GM18498 (cell line): ENCODE measurements at regions not wholly inside any gene's neighbourhood (a gene's known extent, or its start where the extent isn't known, plus 50 kb on each side); places are given as distances from the start of the nearest gene placed in this dataset.
"Not testable (repeated sequence)": the region's sequence is repeated elsewhere in the genome, so short reads cannot be mapped to it uniquely, and the experiment has no call there.

ENCODE experiments used
- ATAC-seq: cut with Tn5 transposase; IDR thresholded peaks from one replicate; pipeline ENCODE4 v1.9.1; 2021; ENCODE audit warnings: mild to moderate bottlenecking, moderate library complexity; ENCODE audit not compliant: unreplicated experiment

DNA sequence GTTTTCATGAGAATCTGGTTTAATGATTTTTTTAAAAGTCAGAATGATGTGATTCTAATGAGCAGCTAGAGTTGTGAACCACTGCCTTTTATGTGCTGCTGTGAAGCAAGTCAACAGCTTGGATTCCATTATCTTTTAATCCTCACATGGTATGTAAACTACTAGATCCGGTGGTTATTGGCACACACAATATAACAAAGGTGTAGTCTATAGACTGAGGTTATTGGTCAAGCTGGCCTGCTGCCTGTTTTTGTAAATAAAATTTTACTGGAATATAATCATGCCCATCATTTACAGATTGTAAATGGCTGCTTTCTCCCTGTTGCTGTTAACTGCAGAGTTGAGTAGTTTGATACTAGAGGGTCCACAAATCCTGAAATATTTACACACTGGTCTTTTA lies 103.1 kb downstream of the OTOL1 start:
- ATAC-seq, result no peak

DNA sequence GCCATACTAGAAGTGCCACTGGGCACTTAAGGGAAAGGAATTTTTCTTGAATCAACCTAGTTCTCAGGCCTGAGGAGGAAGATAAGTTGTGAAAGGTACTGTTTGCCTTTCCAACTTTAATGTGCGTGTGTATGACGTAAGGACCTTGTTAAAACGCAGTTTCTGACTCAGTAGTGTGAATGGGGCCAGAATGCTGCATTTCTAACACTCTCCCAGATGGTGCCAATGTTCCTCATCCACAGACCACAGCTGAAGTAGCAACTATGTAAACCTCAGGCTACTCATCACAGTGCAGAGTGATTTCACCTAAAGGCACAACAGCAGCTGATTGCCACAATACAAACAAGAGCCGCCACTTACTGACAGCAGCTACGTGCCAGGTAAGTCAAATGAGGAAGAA lies 103.6 kb downstream of the OTOL1 start:
- ATAC-seq, result no peak

DNA sequence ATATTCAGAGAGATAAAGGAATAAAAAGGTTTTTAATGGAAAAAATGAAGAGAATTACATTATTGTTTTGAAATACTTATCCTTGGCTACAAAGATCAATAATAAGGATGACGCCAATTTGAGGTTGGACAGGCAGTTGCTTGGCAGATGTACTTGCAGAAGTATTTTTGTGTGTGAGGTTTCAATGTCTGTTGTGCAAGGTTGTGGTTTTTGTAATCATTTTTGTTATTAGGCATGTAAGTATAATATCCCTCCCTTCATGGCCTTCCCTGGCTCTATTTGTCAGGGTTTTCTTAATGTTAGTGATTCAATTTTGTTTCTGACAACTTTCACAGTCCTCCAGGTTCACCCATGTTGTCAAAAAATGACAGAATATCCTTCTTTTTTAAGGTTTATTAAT lies 105.9 kb downstream of the OTOL1 start:
- ATAC-seq, result no peak

DNA sequence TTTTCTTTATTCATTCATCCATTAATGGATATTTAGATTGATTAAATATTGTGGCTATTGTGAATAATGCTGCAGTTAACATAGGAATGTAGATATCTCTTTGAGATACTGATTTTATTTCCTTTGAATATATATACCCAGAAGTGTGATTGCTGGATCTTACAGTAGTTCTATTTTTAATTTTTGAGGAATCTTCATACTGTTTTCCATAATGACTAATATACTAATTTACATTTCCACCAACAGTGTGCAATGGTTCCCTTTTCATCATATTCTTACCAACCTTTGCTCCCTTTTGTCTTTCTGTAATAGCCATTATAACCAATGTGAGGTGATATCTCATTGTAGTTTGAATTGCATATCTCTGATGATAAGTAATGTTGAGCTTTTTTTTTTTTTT lies 106.3 kb downstream of the OTOL1 start:
- no peak for ATAC-seq

- no peak for ATAC-seq
Observed at GRCh38 chr3:161607056-161607455, 110.4 kb downstream of the OTOL1 start.

- ATAC-seq, result no peak
Observed at GRCh38 chr3:161619351-161619750, 122.7 kb downstream of the OTOL1 start.

- ATAC-seq, result no peak
Observed at GRCh38 chr3:161630794-161631193, 134.2 kb downstream of the OTOL1 start.

DNA sequence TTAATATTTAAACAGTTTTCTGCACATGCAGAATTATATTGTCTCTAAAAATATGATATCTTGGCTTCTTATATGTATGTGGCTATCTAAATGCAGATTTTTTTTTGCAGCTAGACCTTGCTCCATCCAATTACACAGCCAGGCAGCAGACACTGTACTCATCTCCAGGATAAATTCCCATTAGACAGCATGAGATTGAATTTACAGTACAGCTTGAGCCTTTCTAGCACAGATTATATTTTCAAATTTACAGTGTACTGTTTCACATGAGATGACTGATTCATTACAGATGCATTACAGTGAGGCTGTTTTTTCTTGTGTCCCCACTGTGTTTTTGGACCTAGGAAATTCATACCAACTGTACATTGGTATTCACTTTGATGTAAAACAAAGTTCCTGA lies 134.9 kb downstream of the OTOL1 start:
- no peak for ATAC-seq

DNA sequence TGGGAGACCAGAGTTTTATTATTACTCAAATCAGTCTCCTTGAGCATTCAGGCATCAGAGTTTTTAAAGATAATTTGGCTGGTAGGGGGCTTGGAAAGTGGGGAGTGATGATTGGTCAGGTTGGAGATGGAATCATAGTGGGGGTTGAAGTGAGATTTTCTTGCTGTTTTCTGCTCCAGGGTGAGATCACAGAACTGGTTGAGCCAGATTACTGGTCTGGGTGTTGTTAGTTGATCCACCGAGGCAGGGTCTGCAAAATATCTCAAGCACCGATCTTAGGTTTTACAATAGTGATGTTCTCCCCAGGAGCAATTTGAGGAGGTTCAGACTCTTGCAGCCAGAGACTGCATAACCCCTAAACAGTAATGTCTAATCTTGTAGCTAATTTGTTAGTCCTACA lies 141.0 kb downstream of the OTOL1 start:
- ATAC-seq, result no peak

DNA sequence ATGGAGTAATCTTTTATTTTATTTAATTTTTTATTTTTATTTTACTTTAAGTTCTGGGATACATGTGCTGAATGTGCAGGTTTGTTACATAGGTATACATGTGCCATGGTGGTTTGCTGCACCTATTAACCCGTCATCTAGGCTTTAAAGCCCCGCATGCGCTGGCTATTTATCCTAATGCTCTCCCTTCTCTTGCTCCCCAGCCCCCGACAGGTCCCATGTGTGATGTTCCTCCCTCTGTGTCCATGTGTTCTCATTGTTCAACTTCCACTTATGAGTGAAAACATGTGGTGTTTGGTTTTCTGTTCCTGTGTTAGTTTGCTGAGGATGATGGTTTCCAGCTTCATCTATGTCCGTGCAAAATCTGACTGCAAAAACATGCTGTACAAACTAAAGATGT lies 142.5 kb downstream of the OTOL1 start:
- not testable (repeated sequence) for ATAC-seq

- ATAC-seq, result no peak
Observed at GRCh38 chr3:161640181-161640580, 143.6 kb downstream of the OTOL1 start.

GRCh38 chr3:161641287-161641686 lies 144.7 kb downstream of the OTOL1 start:
- no peak for ATAC-seq

- ATAC-seq, result no peak
Observed at GRCh38 chr3:161644891-161645635, 148.5 kb downstream of the OTOL1 start.

DNA sequence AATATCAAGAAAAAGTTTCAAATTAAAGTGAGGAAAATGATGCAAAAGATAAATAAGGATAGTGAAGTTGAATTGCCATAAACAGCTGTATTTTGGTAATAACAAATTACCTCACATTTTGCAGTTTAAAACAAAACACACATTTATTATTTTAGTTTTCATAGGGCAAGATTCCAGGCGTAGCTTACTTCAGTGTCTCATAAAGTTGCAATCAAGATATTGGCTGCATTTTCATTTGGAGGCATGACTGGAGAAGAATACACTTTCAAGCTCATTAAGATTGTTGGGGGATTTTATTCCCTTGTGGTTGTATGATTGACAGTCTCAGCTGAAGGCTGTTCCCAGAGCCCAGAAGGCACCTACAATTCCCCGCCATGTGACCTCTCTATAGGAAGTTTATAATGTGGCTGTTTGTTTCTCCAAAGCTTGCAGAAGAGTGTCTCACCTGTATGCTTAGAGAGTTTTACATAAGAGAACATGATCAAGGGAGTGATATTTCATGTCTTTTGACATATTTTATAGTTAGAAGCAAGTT lies 151.4 kb downstream of the OTOL1 start:
- no peak for ATAC-seq

DNA sequence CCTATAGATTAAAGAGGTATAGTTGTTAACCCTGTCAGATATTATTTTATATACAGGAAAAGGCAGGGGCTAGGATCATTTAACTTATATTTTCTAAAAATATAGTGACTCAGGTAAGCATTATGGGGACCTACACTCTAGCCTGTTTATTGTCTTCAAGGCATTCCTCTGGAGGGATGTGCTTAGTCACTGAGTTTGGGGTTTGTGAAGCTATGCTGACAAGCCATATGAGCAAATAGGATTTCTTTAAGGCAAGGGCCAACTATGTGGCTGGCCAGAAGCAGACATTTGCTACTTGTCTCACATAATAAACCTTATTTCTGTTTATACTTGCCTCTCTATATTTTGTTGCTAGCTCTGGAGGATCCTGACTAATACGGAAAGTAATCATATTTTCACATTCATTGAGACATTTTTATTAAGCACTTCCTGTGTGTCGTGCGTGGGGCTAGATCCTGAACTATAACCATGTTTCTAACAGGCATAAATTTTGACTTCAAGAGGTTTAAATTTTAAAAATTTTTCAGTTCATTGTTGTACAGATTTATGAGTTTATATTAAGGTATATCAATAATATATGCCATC lies 153.4 kb downstream of the OTOL1 start:
- no peak for ATAC-seq

- ATAC-seq, result no peak
Observed at GRCh38 chr3:161657786-161658185, 161.2 kb downstream of the OTOL1 start.

- no peak for ATAC-seq
Observed at GRCh38 chr3:161671141-161671540, 174.5 kb downstream of the OTOL1 start.

- no peak for ATAC-seq
Observed at GRCh38 chr3:161672478-161672877, 175.9 kb downstream of the OTOL1 start.

DNA sequence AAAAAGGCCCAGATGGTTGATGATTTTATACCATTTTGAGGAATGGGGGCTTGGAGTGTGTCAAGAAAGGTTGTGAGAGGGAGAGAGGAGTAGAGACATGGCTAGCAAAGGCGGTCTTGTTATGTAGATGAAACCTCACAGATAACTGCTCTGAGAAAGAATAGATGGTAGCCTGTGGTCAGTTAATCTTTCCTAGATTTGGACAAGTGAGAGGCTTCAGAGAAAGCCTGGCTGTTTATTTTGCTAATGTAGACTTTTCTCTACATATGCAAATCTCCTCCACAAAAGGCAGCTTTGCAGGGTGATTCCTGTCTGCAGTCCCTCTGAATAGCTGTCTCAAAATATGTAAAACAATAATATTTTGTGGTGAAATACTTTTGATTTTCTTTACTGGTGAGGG lies 177.3 kb downstream of the OTOL1 start:
- ATAC-seq, result no peak

GRCh38 chr3:161674402-161674801 lies 177.8 kb downstream of the OTOL1 start:
- ATAC-seq, result no peak

DNA sequence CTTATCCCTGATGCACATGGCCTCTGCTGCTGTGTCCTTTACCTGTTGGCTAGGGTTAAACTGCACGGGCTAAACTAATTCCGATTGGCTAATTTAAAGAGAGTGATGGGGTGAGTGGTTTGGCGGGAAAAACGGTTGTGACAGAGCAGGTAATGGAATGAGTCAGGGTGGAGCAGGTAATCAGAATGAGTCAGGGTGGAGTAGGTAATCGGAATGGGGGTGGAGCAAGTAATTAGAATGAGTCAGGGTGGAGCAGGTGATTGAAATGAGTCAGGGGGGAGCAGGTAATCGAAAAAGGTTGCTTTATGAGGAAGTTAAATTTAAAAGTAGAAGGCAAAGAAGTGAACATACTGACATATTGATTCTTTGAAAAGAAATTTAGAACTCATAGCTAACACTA lies 185.2 kb downstream of the OTOL1 start:
- ATAC-seq, result not testable (repeated sequence)

GRCh38 chr3:161682715-161683114 lies 186.1 kb downstream of the OTOL1 start:
- ATAC-seq, result peak; percentile 58
